OCI-LY3 (cell line): ENCODE measurements at regions not wholly inside any gene's neighbourhood (a gene's known extent, or its start where the extent isn't known, plus 50 kb on each side); places are given as distances from the start of the nearest gene placed in this dataset.

Experiments
- H2AFZ ChIP-seq: fragments of 200-600, 300-600 bp; shearing (Covaris generic); 2 replicates; pipeline ENCODE4 v1.6.0; 2014; ENCODE audit warnings: antibody characterized with exemption, low read depth, low read length
- H3K27ac ChIP-seq: fragments of 200-600, 300-600 bp; sonication (generic); 2 replicates; pipeline ENCODE4 v1.5.1; 2014; ENCODE audit warnings: mild to moderate bottlenecking, low read length, moderate library complexity, mixed read lengths
- H3K27me3 ChIP-seq: fragments of 200-600, 300-600 bp; sonication (generic); 2 replicates; pipeline ENCODE4 v1.6.1; 2014; ENCODE audit warnings: low read depth, low read length, mixed read lengths
- H3K36me3 ChIP-seq: fragments of 200-600, 300-600 bp; sonication (generic); replicated peaks from 2 replicates; pipeline ENCODE3; 2014; ENCODE audit warnings: low read depth, low read length, mixed read lengths
- H3K4me1 ChIP-seq: fragments of 300-600, 200-600 bp; sonication (generic); 2 replicates; pipeline ENCODE4 v1.6.1; 2014; ENCODE audit warnings: low read length, mixed read lengths
- H3K4me2 ChIP-seq: fragments of 200-600, 300-600 bp; sonication (generic); 2 replicates; pipeline ENCODE4 v1.6.1; 2014; ENCODE audit warnings: low read length, mixed read lengths
- H3K4me3 ChIP-seq: fragments of 300-600, 200-600 bp; sonication (generic); 2 replicates; pipeline ENCODE4 v1.5.1; 2014; ENCODE audit warnings: antibody characterized with exemption, mild to moderate bottlenecking, low read length, moderate library complexity
- H3K79me2 ChIP-seq: fragments of 300-600, 200-600 bp; shearing (Covaris generic); 2 replicates; pipeline ENCODE4 v1.6.1; 2014; ENCODE audit warnings: mild to moderate bottlenecking, low read length, mixed read lengths
- H3K9ac ChIP-seq: fragments of 300-600, 200-600 bp; shearing (Covaris generic); 2 replicates; pipeline ENCODE4 v1.6.0; 2014; ENCODE audit warnings: mild to moderate bottlenecking, low read length, moderate library complexity
- H3K9me3 ChIP-seq: fragments of 200-600, 300-600 bp; shearing (Covaris generic); 2 replicates; pipeline ENCODE4 v1.6.1; 2014; ENCODE audit warnings: low read length, mixed read lengths; ENCODE audit not compliant: insufficient read depth
- H4K20me1 ChIP-seq: fragments of 200-600, 300-600 bp; sonication (generic); 2 replicates; pipeline ENCODE4 v1.6.1; 2016; ENCODE audit warnings: low read length, mixed read lengths; ENCODE audit not compliant: insufficient read depth
- CTCF ChIP-seq: fragments of 200-600, 300-600 bp; sonication (generic); IDR thresholded peaks from 2 replicates; pipeline ENCODE4 v1.5.1; 2014; ENCODE audit warnings: antibody characterized with exemption, low read length, low read depth
- EZH2phosphoT487 ChIP-seq: fragments of 200-600 bp; shearing (Covaris generic); IDR thresholded peaks from 2 replicates; pipeline ENCODE4 v1.6.1; 2018; ENCODE audit warnings: antibody characterized with exemption, mixed run types, low read depth

DNA sequence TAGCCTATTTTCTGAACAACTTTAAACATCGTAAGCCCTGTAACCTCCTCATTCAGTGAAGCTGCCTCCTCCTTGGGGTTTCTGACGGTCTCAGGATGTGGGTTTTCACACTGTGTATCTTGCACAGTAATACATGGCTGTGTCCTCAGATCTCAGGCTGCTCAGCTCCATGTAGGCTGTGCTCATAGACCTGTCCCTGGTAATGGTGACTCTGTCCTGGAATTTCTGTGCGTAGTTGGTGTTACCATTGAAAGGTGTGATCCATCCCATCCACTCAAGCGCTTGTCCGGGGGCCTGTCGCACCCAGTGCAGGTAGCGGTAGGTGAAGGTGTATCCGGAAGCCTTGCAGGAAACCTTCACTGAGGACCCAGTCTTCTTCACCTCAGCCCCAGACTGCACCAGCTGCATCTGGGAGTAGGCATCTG, 980.5 kb downstream of the TMEM121 start:
- H3K4me2 ChIP-seq = no peak overlapping the region

DNA sequence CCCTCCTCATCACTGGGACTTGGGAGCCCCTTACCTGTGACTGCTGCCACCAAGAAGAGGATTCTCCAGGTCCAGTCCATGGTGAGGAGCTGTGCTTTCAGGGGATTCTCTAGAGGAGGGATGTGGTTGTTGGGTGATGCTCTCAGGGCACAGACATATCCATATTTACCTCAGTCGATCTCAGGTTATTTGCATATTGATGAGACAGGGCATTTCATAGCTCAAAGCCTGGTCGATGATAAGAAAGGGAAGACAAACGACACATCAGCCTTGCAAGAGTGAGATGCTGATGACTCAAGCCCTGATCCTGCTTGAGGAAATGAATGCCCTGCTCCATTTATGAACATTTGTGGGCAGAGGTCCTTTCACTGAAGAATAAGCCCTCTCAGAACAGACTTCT, 981.0 kb downstream of the TMEM121 start:
- H3K9me3 ChIP-seq = no peaks in the 10 kb centered on the region

More for the DNA sequence above, 980.5 kb downstream of the TMEM121 start:
- no peak for TF ChIP-seq CTCF
- TF ChIP-seq EZH2phosphoT487 = no peak
- H3K27me3 ChIP-seq = peaks cover 77% of the 10 kb centered on the region
- no peak overlapping the region for H3K4me3 ChIP-seq
- no peak overlapping the region for H2AFZ ChIP-seq
- no peaks in the 10 kb centered on the region for H3K9me3 ChIP-seq
- H3K27ac ChIP-seq = no peak overlapping the region
- H3K79me2 ChIP-seq = no peaks in the 10 kb centered on the region
- no peak overlapping the region for H3K9ac ChIP-seq
- H3K36me3 ChIP-seq = no peaks in the 10 kb centered on the region
- H4K20me1 ChIP-seq = no peaks in the 10 kb centered on the region
- H3K4me1 ChIP-seq = no peaks in the 10 kb centered on the region

GRCh38 chr14:106508216-106508615, 981.8 kb downstream of the TMEM121 start:
- TF ChIP-seq EZH2phosphoT487 (no peak), CTCF (no peak; the same call in 1 of the 2 replicates)
- H3K27me3 ChIP-seq = peaks cover 82% of the 10 kb centered on the region
- H3K27ac ChIP-seq = no peak overlapping the region
- no peaks in the 10 kb centered on the region for H4K20me1 ChIP-seq
- H3K79me2 ChIP-seq = no peaks in the 10 kb centered on the region
- H3K4me1 ChIP-seq = no peaks in the 10 kb centered on the region
- no peaks in the 10 kb centered on the region for H3K9me3 ChIP-seq
- H3K9ac ChIP-seq = no peak overlapping the region
- no peak overlapping the region for H2AFZ ChIP-seq
- H3K4me2 ChIP-seq = no peak overlapping the region
- H3K36me3 ChIP-seq = no peaks in the 10 kb centered on the region
- no peak overlapping the region for H3K4me3 ChIP-seq

More for the DNA sequence above, 981.0 kb downstream of the TMEM121 start:
- no peak overlapping the region for H3K27ac ChIP-seq
- H2AFZ ChIP-seq = no peak overlapping the region
- no peaks in the 10 kb centered on the region for H3K4me1 ChIP-seq
- H3K79me2 ChIP-seq = no peaks in the 10 kb centered on the region
- H3K36me3 ChIP-seq = no peaks in the 10 kb centered on the region
- H3K4me3 ChIP-seq = no peak overlapping the region
- peaks cover 80% of the 10 kb centered on the region for H3K27me3 ChIP-seq
- H3K9ac ChIP-seq = no peak overlapping the region
- no peaks in the 10 kb centered on the region for H4K20me1 ChIP-seq
- TF ChIP-seq EZH2phosphoT487 (no peak), CTCF (no peak)
- H3K4me2 ChIP-seq = no peak overlapping the region

- Histone ChIP-seq H3K79me2 (no peaks in the 10 kb centered on the region), H3K9ac (no peak overlapping the region), H3K27me3 (peaks cover 86% of the 10 kb centered on the region), H4K20me1 (no peaks in the 10 kb centered on the region), H3K4me2 (no peak overlapping the region), H3K4me3 (no peak overlapping the region), H3K4me1 (no peaks in the 10 kb centered on the region), H2AFZ (no peak overlapping the region), H3K36me3 (no peaks in the 10 kb centered on the region), H3K27ac (no peak overlapping the region), H3K9me3 (no peaks in the 10 kb centered on the region)
- TF ChIP-seq EZH2phosphoT487 = no peak
- no peak for TF ChIP-seq CTCF
Measured at GRCh38 chr14:106509176-106509575, 982.8 kb downstream of the TMEM121 start.
